Left kidney (tissue), 1 donor: ENCODE measurements at regions not wholly inside any gene's neighbourhood (a gene's known extent, or its start where the extent isn't known, plus 50 kb on each side); places are given as distances from the start of the nearest gene placed in this dataset.
"Not testable (repeated sequence)": the region's sequence is repeated elsewhere in the genome, so short reads cannot be mapped to it uniquely, and the experiment has no call there.

Source experiments
- DNase-seq: peaks from one replicate; pipeline ENCODE4 v3.0.0-alpha.2; 2013

- not testable (repeated sequence) for DNase-seq
These were observed 304.4 kb downstream of the ANAPC1 start for GRCh38 chr2:111579500-111580134.

GRCh38 chr2:111580616-111581015 is 303.4 kb downstream of the ANAPC1 start:
- not testable (repeated sequence) for DNase-seq

GRCh38 chr2:111582090-111582489 is 301.9 kb downstream of the ANAPC1 start:
- not testable (repeated sequence) for DNase-seq

- not testable (repeated sequence) for DNase-seq
These were observed 300.5 kb downstream of the ANAPC1 start for GRCh38 chr2:111583480-111583879.

- DNase-seq = not testable (repeated sequence)
These were observed 299.5 kb downstream of the ANAPC1 start for GRCh38 chr2:111584540-111584939.

GRCh38 chr2:111584950-111585349 is 299.0 kb downstream of the ANAPC1 start:
- DNase-seq = not testable (repeated sequence)

- DNase-seq = not testable (repeated sequence)
These were observed 298.0 kb downstream of the ANAPC1 start for GRCh38 chr2:111586014-111586413.

- not testable (repeated sequence) for DNase-seq
These were observed 288.9 kb downstream of the ANAPC1 start for GRCh38 chr2:111595072-111595471.

- not testable (repeated sequence) for DNase-seq
These were observed 286.9 kb downstream of the ANAPC1 start for GRCh38 chr2:111596808-111597705.

- DNase-seq = not testable (repeated sequence)
These were observed 285.0 kb downstream of the ANAPC1 start for GRCh38 chr2:111598944-111599343.

GRCh38 chr2:111602259-111602658 is 281.7 kb downstream of the ANAPC1 start:
- not testable (repeated sequence) for DNase-seq

- DNase-seq = not testable (repeated sequence)
These were observed 278.2 kb downstream of the ANAPC1 start for GRCh38 chr2:111605798-111606197.

- DNase-seq = not testable (repeated sequence)
These were observed 277.4 kb downstream of the ANAPC1 start for GRCh38 chr2:111606632-111607031.

- not testable (repeated sequence) for DNase-seq
These were observed 274.7 kb downstream of the ANAPC1 start for GRCh38 chr2:111609146-111609844.

- DNase-seq = not testable (repeated sequence)
These were observed 274.0 kb downstream of the ANAPC1 start for GRCh38 chr2:111610035-111610434.

- no peak for DNase-seq
These were observed 267.3 kb downstream of the ANAPC1 start for GRCh38 chr2:111616651-111617218.

GRCh38 chr2:111617299-111618225 is 266.4 kb downstream of the ANAPC1 start:
- no peak for DNase-seq

- DNase-seq = no peak
These were observed 265.6 kb downstream of the ANAPC1 start for GRCh38 chr2:111618226-111618977.

- DNase-seq = no peak
These were observed 264.8 kb downstream of the ANAPC1 start for GRCh38 chr2:111618978-111619902.
